GM23248 (cell line): ENCODE measurements at regions not wholly inside any gene's neighbourhood (a gene's known extent, or its start where the extent isn't known, plus 50 kb on each side); places are given as distances from the start of the nearest gene placed in this dataset.
"Not testable (repeated sequence)": the region's sequence is repeated elsewhere in the genome, so short reads cannot be mapped to it uniquely, and the experiment has no call there.

Source experiments
- DNase-seq: peaks from one replicate; pipeline ENCODE4 v3.0.0-alpha.2; 2015
- H2AFZ ChIP-seq: fragments of 200-600 bp; sonication (generic); 2 replicates; pipeline ENCODE4 v1.6.1; 2016; ENCODE audit warnings: antibody characterized with exemption
- H3F3A ChIP-seq: fragments of 200-600 bp; sonication (generic); 2 replicates; pipeline ENCODE4 v1.6.1; 2016; ENCODE audit warnings: mild to moderate bottlenecking, antibody characterized with exemption, mixed run types; ENCODE audit not compliant: insufficient read depth
- H3K27ac ChIP-seq: fragments of 200-600 bp; sonication (generic); 2 replicates; pipeline ENCODE4 v1.5.1; 2016; ENCODE audit warnings: mild to moderate bottlenecking
- H3K27me3 ChIP-seq: fragments of 200-600 bp; sonication (generic); replicated peaks from 2 replicates; pipeline ENCODE4 v1.6.1; 2016; ENCODE audit warnings: mild to moderate bottlenecking; ENCODE audit not compliant: insufficient read depth
- H3K36me3 ChIP-seq: fragments of 200-600 bp; sonication (generic); 2 replicates; pipeline ENCODE4 v1.6.1; 2016; ENCODE audit warnings: low read depth, mild to moderate bottlenecking
- H3K4me1 ChIP-seq: fragments of 200-600 bp; sonication (generic); 2 replicates; pipeline ENCODE4 v1.6.1; 2016; ENCODE audit warnings: mild to moderate bottlenecking; ENCODE audit not compliant: insufficient read depth
- H3K4me2 ChIP-seq: fragments of 200-600 bp; sonication (generic); one replicate; pipeline ENCODE4 v1.6.1; 2016; ENCODE audit warnings: mild to moderate bottlenecking; ENCODE audit not compliant: unreplicated experiment
- H3K4me3 ChIP-seq: fragments of 200-600 bp; sonication (generic); 2 replicates; pipeline ENCODE4 v1.5.1; 2016; ENCODE audit warnings: mild to moderate bottlenecking
- H3K79me2 ChIP-seq: fragments of 200-600 bp; sonication (generic); 2 replicates; pipeline ENCODE4 v1.6.1; 2016; ENCODE audit warnings: mild to moderate bottlenecking; ENCODE audit not compliant: insufficient read depth
- H3K9ac ChIP-seq: fragments of 200-600 bp; sonication (generic); 2 replicates; pipeline ENCODE4 v1.6.1; 2016; ENCODE audit warnings: mild to moderate bottlenecking
- H3K9me2 ChIP-seq: fragments of 200-600 bp; sonication (generic); 2 replicates; pipeline ENCODE4 v1.6.1; 2016; ENCODE audit warnings: mixed run types, mild to moderate bottlenecking, moderate library complexity; ENCODE audit not compliant: insufficient read depth
- H3K9me3 ChIP-seq: fragments of 200-600 bp; sonication (generic); one replicate; pipeline ENCODE4 v1.6.1; 2017; ENCODE audit warnings: low read depth
- H4K20me1 ChIP-seq: fragments of 200-600 bp; sonication (generic); 2 replicates; pipeline ENCODE4 v1.6.0; 2016; ENCODE audit not compliant: insufficient read depth
- EZH2 ChIP-seq: fragments of 200-600 bp; sonication (generic); IDR thresholded peaks from 2 replicates; pipeline ENCODE4 v1.6.1; 2018; ENCODE audit warnings: antibody characterized with exemption, mild to moderate bottlenecking; ENCODE audit not compliant: insufficient read depth, poor library complexity, severe bottlenecking
- EZH2phosphoT487 ChIP-seq: fragments of 200-600 bp; sonication (generic); IDR thresholded peaks from 2 replicates; pipeline ENCODE4 v1.6.1; 2018; ENCODE audit warnings: antibody characterized with exemption, moderate library complexity, mild to moderate bottlenecking, low read depth; ENCODE audit not compliant: insufficient read depth
- WGBS, 2 experiments: methylation state at CpG; one replicate each; pipeline ENCODE4 v1.1.6; 2015 to 2017; ENCODE audit warnings: low lambda C conversion rate in 2 of 2, low coverage in 1 of 2; ENCODE audit errors: missing lambda C conversion rate in 2 of 2; 5-methylcytosine and 5-hydroxymethylcytosine counted together
- in situ Hi-C: fragments of 300-500 bp; cut with MboI; formaldehyde crosslinking; loops from 2 replicates; pipeline ENCODE4 v1.15.0; 2020

- no peaks in the 10 kb centered on the region for H3F3A ChIP-seq
- no peak for DNase-seq
- no peaks in the 10 kb centered on the region for H4K20me1 ChIP-seq
- H3K27me3 ChIP-seq: no peaks in the 10 kb centered on the region
- no peaks in the 10 kb centered on the region for H3K9me2 ChIP-seq
- H2AFZ ChIP-seq: no peak overlapping the region
- no peak overlapping the region for H3K27ac ChIP-seq
- no peak overlapping the region for H3K9ac ChIP-seq
- H3K4me2 ChIP-seq: no peak overlapping the region
- no peaks in the 10 kb centered on the region for H3K4me1 ChIP-seq
- in situ Hi-C loops: no loop called here
- H3K4me3 ChIP-seq: no peak overlapping the region
- TF ChIP-seq EZH2phosphoT487 (no peak), EZH2 (no peak)
- no peaks in the 10 kb centered on the region for H3K79me2 ChIP-seq
- H3K9me3 ChIP-seq: no peaks in the 10 kb centered on the region
- no peaks in the 10 kb centered on the region for H3K36me3 ChIP-seq
Observed at GRCh38 chr5:105163547-105163946, 1601.0 kb upstream of the NUDT12 start.

DNA sequence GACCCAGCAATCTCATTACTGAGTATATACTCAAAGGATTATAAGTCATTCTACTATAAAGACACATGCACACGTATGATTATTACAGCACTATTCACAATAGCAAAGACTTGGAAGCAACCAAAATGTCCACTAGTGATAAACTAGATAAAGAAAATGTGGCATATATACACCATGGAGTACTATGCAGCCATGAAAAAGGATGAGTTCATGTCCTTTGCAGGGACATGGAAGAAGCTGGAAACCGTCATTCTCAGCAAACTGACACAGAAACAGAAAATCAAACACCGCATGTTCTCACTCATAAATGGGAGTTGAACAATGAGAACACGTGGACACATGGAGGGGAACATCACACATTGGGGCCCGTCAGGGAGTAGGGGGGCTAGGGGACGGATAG is 1600.0 kb upstream of the NUDT12 start:
- H3K4me2 ChIP-seq, H2AFZ ChIP-seq, H3K27ac ChIP-seq, DNase-seq, H3K9me2 ChIP-seq, H3K79me2 ChIP-seq, H3K4me3 ChIP-seq, H3K27me3 ChIP-seq, H3K36me3 ChIP-seq, H3K9me3 ChIP-seq, in situ Hi-C loops, H3F3A ChIP-seq, H3K4me1 ChIP-seq, H4K20me1 ChIP-seq, H3K9ac ChIP-seq: not testable (repeated sequence)
- WGBS, 2 experiments: 24 to 31% methylated on average over 6 of the region's 6 CpGs

GRCh38 chr5:105158526-105158925 is 1595.9 kb upstream of the NUDT12 start:
- Histone ChIP-seq H3K4me1 (no peaks in the 10 kb centered on the region), H3K4me3 (no peak overlapping the region), H3K36me3 (no peaks in the 10 kb centered on the region), H3K9me3 (no peaks in the 10 kb centered on the region), H3K4me2 (no peak overlapping the region), H3F3A (no peaks in the 10 kb centered on the region), H3K27ac (no peak overlapping the region), H3K27me3 (no peaks in the 10 kb centered on the region), H4K20me1 (no peaks in the 10 kb centered on the region), H3K9ac (no peak overlapping the region), H3K79me2 (no peaks in the 10 kb centered on the region), H3K9me2 (no peaks in the 10 kb centered on the region), H2AFZ (no peak overlapping the region)
- 34 to 42% methylated on average over 4 of the region's 4 CpGs for WGBS, 2 experiments
- in situ Hi-C loops: no loop called here
- TF ChIP-seq EZH2phosphoT487: no peak
- DNase-seq: no peak

- no peak for DNase-seq
- TF ChIP-seq EZH2 (no peak), EZH2phosphoT487 (no peak)
- no peak overlapping the region for H3K4me2 ChIP-seq
- no peak overlapping the region for H3K27ac ChIP-seq
- H3K79me2 ChIP-seq: no peaks in the 10 kb centered on the region
- no peaks in the 10 kb centered on the region for H3K9me2 ChIP-seq
- WGBS, 2 experiments: 22 to 30% methylated on average over 3 of the region's 3 CpGs
- H3K4me3 ChIP-seq: no peak overlapping the region
- H3K36me3 ChIP-seq: no peaks in the 10 kb centered on the region
- H3K9ac ChIP-seq: no peak overlapping the region
- in situ Hi-C loops: no loop called here
- H3F3A ChIP-seq: no peaks in the 10 kb centered on the region
- H4K20me1 ChIP-seq: no peaks in the 10 kb centered on the region
- no peak overlapping the region for H2AFZ ChIP-seq
- H3K9me3 ChIP-seq: peaks cover 6% of the 10 kb centered on the region
- H3K27me3 ChIP-seq: no peaks in the 10 kb centered on the region
- no peaks in the 10 kb centered on the region for H3K4me1 ChIP-seq
Observed at GRCh38 chr5:105150323-105150722, 1587.7 kb upstream of the NUDT12 start.

- Histone ChIP-seq H3K4me1 (no peaks in the 10 kb centered on the region), H3F3A (no peaks in the 10 kb centered on the region), H4K20me1 (no peaks in the 10 kb centered on the region), H3K4me2 (no peak overlapping the region), H3K4me3 (no peak overlapping the region), H3K27me3 (no peaks in the 10 kb centered on the region), H3K79me2 (no peaks in the 10 kb centered on the region), H3K9me2 (no peaks in the 10 kb centered on the region), H3K27ac (no peak overlapping the region), H3K9me3 (peaks cover 6% of the 10 kb centered on the region), H2AFZ (no peak overlapping the region), H3K9ac (no peak overlapping the region), H3K36me3 (no peaks in the 10 kb centered on the region)
- TF ChIP-seq EZH2phosphoT487 (no peak), EZH2 (no peak)
- WGBS, 2 experiments: 0 to 1% methylated on average over 2 of the region's 2 CpGs
- in situ Hi-C loops: no loop called here
- no peak for DNase-seq
Observed at GRCh38 chr5:105146867-105147266, 1584.3 kb upstream of the NUDT12 start.
